Astrocyte (in vitro differentiated cells and primary cell): ENCODE measurements at regions not wholly inside any gene's neighbourhood (a gene's known extent, or its start where the extent isn't known, plus 50 kb on each side); places are given as distances from the start of the nearest gene placed in this dataset.

Experiments
- CTCF ChIP-seq: IDR thresholded peaks from 2 replicates; pipeline ENCODE4 v1.5.1; 2011; ENCODE audit warnings: low read depth, mild to moderate bottlenecking, inconsistent platforms, low read length, moderate library complexity; ENCODE audit not compliant: insufficient read depth
- EZH2 ChIP-seq: IDR thresholded peaks from 2 replicates; pipeline ENCODE4 v1.6.1; 2012; ENCODE audit warnings: mild to moderate bottlenecking, low read length, inconsistent platforms; ENCODE audit not compliant: insufficient read depth

- no peak for TF ChIP-seq CTCF
- TF ChIP-seq EZH2 = no peak
These were observed 289.8 kb upstream of the POU3F1 start for GRCh38 chr1:38336301-38336923.
